ENCODE measurements at regions not wholly inside any gene's neighbourhood (a gene's known extent, or its start where the extent isn't known, plus 50 kb on each side); places are given as distances from the start of the nearest gene placed in this dataset.

GRCh38 chr11:129257512-129257911 is 65.4 kb upstream of the ARHGAP32 start:
- TF ChIP-seq EZH2phosphoT487 (IDR thresholded peaks at IDR 0.05; ENCODE audit: borderline replicate concordance): no peak
- no peak for TF ChIP-seq CTCF (conservative IDR thresholded peaks at IDR 0.05; ENCODE audit: low read length)
